ENCODE measurements at regions not wholly inside any gene's neighbourhood (a gene's known extent, or its start where the extent isn't known, plus 50 kb on each side); places are given as distances from the start of the nearest gene placed in this dataset.

GRCh38 chr6:33967265-33967767 is 163.5 kb upstream of the MLN start:
- TF ChIP-seq, protein P1, sequence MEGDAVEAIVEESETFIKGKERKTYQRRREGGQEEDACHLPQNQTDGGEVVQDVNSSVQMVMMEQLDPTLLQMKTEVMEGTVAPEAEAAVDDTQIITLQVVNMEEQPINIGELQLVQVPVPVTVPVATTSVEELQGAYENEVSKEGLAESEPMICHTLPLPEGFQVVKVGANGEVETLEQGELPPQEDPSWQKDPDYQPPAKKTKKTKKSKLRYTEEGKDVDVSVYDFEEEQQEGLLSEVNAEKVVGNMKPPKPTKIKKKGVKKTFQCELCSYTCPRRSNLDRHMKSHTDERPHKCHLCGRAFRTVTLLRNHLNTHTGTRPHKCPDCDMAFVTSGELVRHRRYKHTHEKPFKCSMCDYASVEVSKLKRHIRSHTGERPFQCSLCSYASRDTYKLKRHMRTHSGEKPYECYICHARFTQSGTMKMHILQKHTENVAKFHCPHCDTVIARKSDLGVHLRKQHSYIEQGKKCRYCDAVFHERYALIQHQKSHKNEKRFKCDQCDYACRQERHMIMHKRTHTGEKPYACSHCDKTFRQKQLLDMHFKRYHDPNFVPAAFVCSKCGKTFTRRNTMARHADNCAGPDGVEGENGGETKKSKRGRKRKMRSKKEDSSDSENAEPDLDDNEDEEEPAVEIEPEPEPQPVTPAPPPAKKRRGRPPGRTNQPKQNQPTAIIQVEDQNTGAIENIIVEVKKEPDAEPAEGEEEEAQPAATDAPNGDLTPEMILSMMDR (IDR thresholded peaks at IDR 0.05): no peak
- no peak for TF ChIP-seq POLR2A (IDR thresholded peaks at IDR 0.05)
- TF ChIP-seq POLR2AphosphoS5 (IDR thresholded peaks at IDR 0.05): no peak

All from breast epithelium (tissue), 3 donors.